Ishikawa (cell line): ENCODE measurements at regions not wholly inside any gene's neighbourhood (a gene's known extent, or its start where the extent isn't known, plus 50 kb on each side); places are given as distances from the start of the nearest gene placed in this dataset.

Source experiments
- CREB1 ChIP-seq: IDR thresholded peaks from 2 replicates; pipeline ENCODE4 v1.6.1; 2012; ENCODE audit warnings: low read depth
- EP300 ChIP-seq: IDR thresholded peaks from 2 replicates; pipeline ENCODE4 v1.6.1; 2012; ENCODE audit warnings: borderline replicate concordance
- FOXM1 ChIP-seq: IDR thresholded peaks from 2 replicates; pipeline ENCODE4 v1.6.1; 2012; ENCODE audit warnings: low read depth, borderline replicate concordance
- RAD21 ChIP-seq: IDR thresholded peaks from 2 replicates; pipeline ENCODE4 v1.6.1; 2012; ENCODE audit warnings: low read depth
- TAF1 ChIP-seq: IDR thresholded peaks from 2 replicates; pipeline ENCODE4 v1.6.1; 2012; ENCODE audit warnings: low read depth, mild to moderate bottlenecking
- TF ChIP-seq, protein P1 (sequence below): IDR thresholded peaks from 2 replicates; pipeline ENCODE4 v1.6.1; 2012
- TF ChIP-seq, protein P2 (sequence below): IDR thresholded peaks from 2 replicates; pipeline ENCODE4 v1.6.1; 2012

DNA sequence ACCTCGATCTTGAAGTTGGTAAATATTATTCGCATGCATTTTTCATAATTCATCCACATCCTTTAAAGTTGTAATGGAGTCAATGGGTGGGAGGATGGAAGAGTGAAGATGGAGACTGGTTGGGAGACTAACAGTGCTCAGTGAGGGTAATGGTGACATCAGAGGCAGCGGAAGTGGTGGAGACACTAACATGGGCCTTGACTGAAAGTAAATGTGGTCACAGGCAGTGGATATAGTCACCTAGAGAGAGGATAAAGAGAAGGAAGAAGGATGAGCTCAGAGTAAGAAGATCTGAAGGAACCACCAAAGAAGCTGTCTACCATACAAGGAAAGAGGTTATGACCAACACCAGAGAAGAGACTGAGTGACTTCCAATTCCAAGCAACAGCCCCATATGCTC, 281.6 kb upstream of the STT3B start:
- TF ChIP-seq FOXM1 (no peak), CREB1 (no peak), TAF1 (no peak), RAD21 (no peak), EP300 (no peak)
- TF ChIP-seq, protein P1, sequence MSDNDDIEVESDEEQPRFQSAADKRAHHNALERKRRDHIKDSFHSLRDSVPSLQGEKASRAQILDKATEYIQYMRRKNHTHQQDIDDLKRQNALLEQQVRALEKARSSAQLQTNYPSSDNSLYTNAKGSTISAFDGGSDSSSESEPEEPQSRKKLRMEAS = no peak
- TF ChIP-seq, protein P2, sequence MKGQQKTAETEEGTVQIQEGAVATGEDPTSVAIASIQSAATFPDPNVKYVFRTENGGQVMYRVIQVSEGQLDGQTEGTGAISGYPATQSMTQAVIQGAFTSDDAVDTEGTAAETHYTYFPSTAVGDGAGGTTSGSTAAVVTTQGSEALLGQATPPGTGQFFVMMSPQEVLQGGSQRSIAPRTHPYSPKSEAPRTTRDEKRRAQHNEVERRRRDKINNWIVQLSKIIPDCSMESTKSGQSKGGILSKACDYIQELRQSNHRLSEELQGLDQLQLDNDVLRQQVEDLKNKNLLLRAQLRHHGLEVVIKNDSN = no peak
